H1 (cell line): ENCODE measurements at regions not wholly inside any gene's neighbourhood (a gene's known extent, or its start where the extent isn't known, plus 50 kb on each side); places are given as distances from the start of the nearest gene placed in this dataset.

Source experiments
- CEBPB ChIP-seq: IDR thresholded peaks from 2 replicates; pipeline ENCODE4 v1.6.1; 2012; ENCODE audit warnings: low read depth, low read length
- CTCF ChIP-seq, 3 experiments: IDR thresholded peaks; 1 replicate in 2 of 3; 2 replicates in 1 of 3; pipeline versions ENCODE4 v1.5.1 to v1.6.1; 2011; ENCODE audit warnings: low read length in 3 of 3, mild to moderate bottlenecking in 3 of 3, inconsistent platforms in 2 of 3, low read depth in 1 of 3, moderate library complexity in 1 of 3; ENCODE audit not compliant: insufficient read depth in 1 of 3; ENCODE audit errors: control extremely low read depth in 1 of 3
- EGR1 ChIP-seq: IDR thresholded peaks from 2 replicates; pipeline ENCODE4 v1.6.1; 2011; ENCODE audit warnings: low read depth, low read length, borderline replicate concordance
- EP300 ChIP-seq, 2 experiments: IDR thresholded peaks; 1 replicate in 1 of 2; 2 replicates in 1 of 2; pipeline ENCODE4 v1.6.1; 2011 to 2012; ENCODE audit warnings: low read depth in 2 of 2, low read length in 2 of 2, mild to moderate bottlenecking in 2 of 2, borderline replicate concordance in 1 of 2, inconsistent platforms in 1 of 2, moderate library complexity in 1 of 2
- EZH2 ChIP-seq: fragments of 200-600 bp; sonication (generic); IDR thresholded peaks from 2 replicates; pipeline ENCODE4 v1.7.1; 2012; ENCODE audit warnings: low read depth, mild to moderate bottlenecking, moderate library complexity, low read length, inconsistent platforms; ENCODE audit not compliant: severe bottlenecking
- FOSL1 ChIP-seq: IDR thresholded peaks from 2 replicates; pipeline ENCODE4 v1.6.1; 2011; ENCODE audit warnings: mild to moderate bottlenecking, low read depth, low read length, moderate library complexity; ENCODE audit not compliant: insufficient read depth
- POLR2A ChIP-seq, 2 experiments: IDR thresholded peaks; 1 replicate in 1 of 2; 2 replicates in 1 of 2; pipeline ENCODE4 v1.6.1; 2011; ENCODE audit warnings: low read depth in 2 of 2, low read length in 2 of 2, mild to moderate bottlenecking in 2 of 2; ENCODE audit errors: control extremely low read depth in 1 of 2
- TF ChIP-seq, protein P1 (sequence below): IDR thresholded peaks from 2 replicates; pipeline ENCODE4 v1.6.1; 2011; ENCODE audit warnings: low read depth, mild to moderate bottlenecking, low read length; ENCODE audit not compliant: insufficient read depth
- TF ChIP-seq, protein P2 (sequence below): IDR thresholded peaks from 2 replicates; pipeline ENCODE4 v1.6.1; 2012; ENCODE audit warnings: inconsistent platforms

DNA sequence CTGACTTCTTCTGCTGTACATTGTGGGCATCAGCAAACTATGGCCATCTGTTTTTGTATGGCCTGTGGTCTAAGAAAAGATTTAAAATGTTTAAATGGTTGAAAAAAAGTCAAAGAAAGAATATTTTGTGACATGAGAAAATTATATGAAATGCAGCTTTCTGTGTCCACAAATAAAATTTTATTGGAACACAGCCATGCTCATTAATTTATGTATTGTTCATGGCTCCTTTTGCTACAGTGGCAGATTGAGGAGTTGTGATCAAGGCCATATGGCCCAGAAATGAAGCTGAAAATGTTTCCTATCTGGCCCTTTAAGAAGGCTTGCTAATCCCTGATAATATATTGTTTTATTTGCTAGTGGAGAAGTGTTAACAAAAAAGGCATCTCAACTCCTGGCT lies 162.0 kb downstream of the SLC4A3 start:
- no peak for TF ChIP-seq EP300 (IDR thresholded peaks at IDR 0.05; ENCODE audit: borderline replicate concordance in 1 of 2, low read depth in 2 of 2, low read length in 2 of 2)
- TF ChIP-seq FOSL1 = no peak
- TF ChIP-seq EZH2 = no peak
- no peak for TF ChIP-seq CEBPB
- TF ChIP-seq, protein P1, sequence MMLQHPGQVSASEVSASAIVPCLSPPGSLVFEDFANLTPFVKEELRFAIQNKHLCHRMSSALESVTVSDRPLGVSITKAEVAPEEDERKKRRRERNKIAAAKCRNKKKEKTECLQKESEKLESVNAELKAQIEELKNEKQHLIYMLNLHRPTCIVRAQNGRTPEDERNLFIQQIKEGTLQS = no peak
- TF ChIP-seq, protein P2, sequence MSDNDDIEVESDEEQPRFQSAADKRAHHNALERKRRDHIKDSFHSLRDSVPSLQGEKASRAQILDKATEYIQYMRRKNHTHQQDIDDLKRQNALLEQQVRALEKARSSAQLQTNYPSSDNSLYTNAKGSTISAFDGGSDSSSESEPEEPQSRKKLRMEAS = no peak
- no peak for TF ChIP-seq EGR1
- no peak for TF ChIP-seq CTCF (IDR thresholded peaks at IDR 0.05; ENCODE audit: control extremely low read depth in 1 of 3, insufficient read depth in 1 of 3, low read depth in 1 of 3, low read length in 3 of 3)
- no peak for TF ChIP-seq POLR2A (IDR thresholded peaks at IDR 0.05; ENCODE audit: control extremely low read depth in 1 of 2, low read depth in 2 of 2, low read length in 2 of 2)
